Hematopoietic multipotent progenitor cell treated with erythropoietin and hydrocortisone succinate and interleukin-3 and kit ligand, for 4 days (in vitro differentiated cells): ENCODE measurements at regions not wholly inside any gene's neighbourhood (a gene's known extent, or its start where the extent isn't known, plus 50 kb on each side); places are given as distances from the start of the nearest gene placed in this dataset.
"Not testable (repeated sequence)": the region's sequence is repeated elsewhere in the genome, so short reads cannot be mapped to it uniquely, and the experiment has no call there.

ENCODE experiments used
- DNase-seq: peaks from one replicate; pipeline ENCODE4 v3.0.0-alpha.2; 2015

DNA sequence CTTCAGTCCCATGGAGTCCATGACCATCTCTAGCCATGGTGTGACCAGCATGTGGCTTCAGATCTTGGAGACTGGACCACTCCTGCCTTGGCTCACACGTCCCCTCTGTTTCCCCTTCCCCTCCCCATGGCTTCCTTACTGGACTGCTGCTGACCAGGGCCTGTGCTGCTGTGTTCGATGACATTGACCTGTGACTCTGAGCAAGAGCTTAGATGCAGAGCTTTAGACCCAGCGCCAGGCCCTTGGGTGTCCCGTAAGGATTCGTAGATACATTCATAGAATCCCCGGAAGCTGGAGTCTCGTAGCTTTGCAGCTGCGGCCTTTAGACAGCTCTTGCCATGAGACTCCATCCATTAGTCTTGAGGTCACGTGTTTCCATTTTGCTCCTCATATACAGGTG is 96.3 kb downstream of the NPIPB11 start:
- DNase-seq: not testable (repeated sequence)

GRCh38 chr16:29309601-29310000 is 96.9 kb downstream of the NPIPB11 start:
- DNase-seq: not testable (repeated sequence)

- DNase-seq: no peak
These were observed 97.6 kb downstream of the NPIPB11 start for GRCh38 chr16:29308644-29309546.

- no peak for DNase-seq
These were observed 98.7 kb downstream of the NPIPB11 start for GRCh38 chr16:29307598-29308507.

DNA sequence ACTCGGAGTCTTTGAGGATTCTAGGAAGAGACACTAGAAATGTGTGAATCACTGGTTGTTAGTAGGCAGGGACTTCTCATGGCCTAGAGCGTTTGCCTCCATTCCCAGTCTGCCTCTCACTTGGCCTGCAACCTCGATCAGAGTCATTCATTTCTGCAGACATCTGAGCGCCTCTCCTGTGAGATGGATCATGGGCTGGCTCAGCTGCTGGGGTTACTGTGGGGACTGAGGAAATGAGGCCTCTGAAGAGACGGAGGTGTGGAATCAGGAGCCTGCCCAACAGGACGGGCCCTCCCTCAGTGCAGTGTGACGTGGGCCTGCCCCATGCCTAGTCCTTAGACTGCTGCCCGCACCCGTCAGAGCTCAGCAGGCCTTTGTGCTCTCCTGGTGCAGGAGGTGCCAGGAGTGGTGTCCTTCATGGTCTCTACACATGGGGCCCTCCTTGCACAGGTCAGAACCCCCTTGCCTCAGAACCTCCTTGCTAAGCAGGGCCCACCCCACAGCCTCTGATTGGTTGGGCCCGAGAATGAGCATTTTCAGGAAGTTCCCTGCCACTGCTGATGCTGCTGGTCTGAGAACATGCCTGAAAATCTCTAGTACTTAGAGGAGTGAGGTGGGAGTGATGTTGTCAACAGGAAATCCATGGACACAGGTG is 99.4 kb downstream of the NPIPB11 start:
- DNase-seq: no peak

DNA sequence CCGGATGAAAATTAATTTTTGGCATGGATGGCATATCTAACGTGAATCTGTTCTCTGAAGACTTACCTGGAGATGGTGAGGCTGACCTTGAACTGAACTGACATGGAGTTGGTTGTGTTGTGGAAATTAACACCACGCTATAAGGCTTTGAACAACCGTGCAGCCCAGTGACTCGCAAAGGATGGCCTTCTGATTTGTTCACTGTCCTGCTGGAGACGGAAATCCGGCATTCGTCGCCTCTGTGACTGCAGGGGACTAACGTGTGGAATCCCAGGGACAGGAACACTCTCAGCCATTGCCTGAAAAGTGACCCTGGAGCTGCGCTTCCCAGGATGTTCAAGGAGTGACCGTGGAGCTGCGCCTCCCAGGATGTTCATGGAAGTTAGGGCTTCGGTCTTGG is 100.3 kb downstream of the NPIPB11 start:
- DNase-seq: no peak

DNA sequence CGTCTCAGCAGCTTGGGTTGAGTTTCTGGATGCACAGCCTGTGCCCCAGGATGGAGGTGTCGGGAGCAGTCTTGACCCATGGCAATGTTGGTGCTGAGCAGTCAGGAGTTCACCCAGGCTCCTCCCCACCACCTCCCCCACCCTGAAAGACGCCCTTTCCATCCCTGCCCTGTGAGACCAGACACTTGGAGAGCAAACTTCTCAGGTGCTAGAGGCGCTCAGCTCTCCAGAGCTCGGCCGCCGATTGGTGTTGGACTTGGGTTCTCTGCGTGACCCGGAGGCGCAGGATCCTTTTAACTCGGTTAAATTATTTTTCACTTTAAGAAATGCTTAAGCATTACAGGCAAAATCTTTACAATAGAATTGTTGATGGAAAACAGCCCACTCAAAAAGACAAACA is 101.5 kb downstream of the NPIPB11 start:
- DNase-seq: not testable (repeated sequence)

DNA sequence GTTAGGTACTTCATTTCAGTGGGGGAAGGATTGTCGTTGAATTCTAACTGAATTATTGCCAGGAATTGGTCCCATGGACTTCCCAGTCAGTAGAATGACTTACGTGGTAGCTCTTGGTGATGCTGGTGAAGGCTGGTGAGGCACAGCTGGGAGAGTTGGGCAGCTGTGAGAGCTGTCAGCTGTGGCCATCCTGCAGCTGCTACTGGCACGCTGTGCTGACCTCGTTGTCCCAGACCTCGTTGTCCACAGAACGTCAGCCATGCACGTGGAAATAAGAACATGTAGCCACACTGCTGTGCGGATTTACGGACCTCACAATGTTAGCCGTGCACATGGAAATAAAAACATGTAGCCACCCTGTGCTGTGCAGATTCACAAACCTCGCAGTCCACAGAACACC is 102.3 kb downstream of the NPIPB11 start:
- DNase-seq: no peak

DNA sequence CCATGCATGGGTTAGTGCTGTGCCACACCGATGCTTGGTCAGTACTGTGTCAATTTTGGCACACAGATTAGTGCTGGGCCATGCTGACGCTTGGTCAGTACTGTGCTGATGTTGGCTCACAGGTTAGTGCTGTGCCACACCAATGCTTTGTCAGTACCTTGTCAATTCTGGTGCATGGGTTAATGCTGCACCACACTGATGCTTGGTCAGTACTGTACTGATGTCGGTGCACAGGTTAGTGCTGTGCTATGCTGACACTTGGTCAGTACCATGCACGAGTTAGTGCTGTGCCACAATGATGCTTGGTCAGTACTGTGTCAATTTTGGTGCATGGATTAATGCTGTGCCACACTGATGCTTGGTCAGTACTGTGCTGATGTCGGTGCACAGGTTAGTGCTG is 103.0 kb downstream of the NPIPB11 start:
- no peak for DNase-seq

DNA sequence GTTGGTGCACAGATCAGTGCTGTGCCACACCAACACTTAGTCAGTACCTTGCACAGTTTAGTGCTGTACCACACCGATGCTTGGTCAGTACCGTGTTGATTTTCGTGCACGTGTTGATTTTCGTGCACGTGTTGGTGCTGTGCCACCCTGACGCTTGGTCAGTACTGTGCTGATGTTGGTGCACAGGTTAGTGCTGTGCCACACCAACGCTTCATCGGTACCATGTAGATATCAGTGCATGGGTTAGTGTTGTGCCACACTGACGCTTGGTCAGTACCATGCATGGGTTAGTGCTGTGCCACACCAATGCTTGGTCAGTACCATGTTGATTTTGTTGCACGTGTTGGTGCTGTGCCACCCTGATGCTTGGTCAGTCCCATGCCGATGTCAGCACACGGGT is 103.5 kb downstream of the NPIPB11 start:
- no peak for DNase-seq

GRCh38 chr16:29302433-29302832 is 104.1 kb downstream of the NPIPB11 start:
- DNase-seq: not testable (repeated sequence)

- DNase-seq: not testable (repeated sequence)
These were observed 104.7 kb downstream of the NPIPB11 start for GRCh38 chr16:29301662-29302285.

DNA sequence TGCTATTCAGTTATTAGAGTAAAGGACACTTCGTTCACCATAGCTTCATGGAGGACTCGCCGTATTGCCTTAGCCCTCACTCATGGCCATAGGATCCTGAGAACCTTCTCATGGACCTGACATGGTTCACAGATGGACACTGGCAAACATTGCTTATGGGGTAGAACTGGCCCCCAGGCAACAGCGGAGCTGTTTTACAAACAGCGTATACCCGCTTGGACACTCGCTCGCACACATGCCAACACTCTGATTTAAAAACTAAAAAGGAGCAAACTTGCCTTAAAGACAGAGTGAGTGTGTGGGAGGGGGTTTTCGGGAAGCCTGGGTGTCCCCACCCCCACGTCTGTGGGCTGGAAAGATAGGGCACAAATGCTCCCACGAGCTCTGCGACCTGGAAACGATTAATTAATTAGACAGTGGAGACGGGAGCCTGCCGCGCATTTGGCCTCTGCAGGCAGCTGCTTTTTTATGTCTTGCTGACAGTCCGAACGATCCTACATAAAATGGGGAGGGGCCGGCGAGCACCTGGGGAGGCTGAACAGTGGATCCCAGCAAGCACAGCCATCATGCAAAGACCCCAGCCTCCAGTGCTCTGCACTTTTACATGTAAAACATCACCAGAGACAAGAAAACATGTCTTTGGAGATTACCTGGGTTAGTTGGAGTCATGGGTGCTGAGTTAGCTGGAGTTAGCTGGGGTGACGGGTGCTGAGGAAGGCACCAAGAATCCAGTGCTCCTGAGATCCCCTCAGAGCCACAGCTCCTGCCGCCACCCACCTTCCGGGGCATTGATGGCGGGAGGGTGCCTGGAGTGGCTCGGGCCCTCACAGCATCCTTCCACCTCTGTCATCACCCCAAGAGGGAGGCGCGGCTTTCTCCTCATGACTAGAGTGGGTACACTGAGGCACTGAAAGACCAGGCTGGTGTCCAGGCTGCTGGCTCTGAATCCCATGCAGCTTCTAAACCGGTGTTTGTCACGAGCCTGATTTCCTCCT is 105.7 kb downstream of the NPIPB11 start:
- DNase-seq: not testable (repeated sequence)

DNA sequence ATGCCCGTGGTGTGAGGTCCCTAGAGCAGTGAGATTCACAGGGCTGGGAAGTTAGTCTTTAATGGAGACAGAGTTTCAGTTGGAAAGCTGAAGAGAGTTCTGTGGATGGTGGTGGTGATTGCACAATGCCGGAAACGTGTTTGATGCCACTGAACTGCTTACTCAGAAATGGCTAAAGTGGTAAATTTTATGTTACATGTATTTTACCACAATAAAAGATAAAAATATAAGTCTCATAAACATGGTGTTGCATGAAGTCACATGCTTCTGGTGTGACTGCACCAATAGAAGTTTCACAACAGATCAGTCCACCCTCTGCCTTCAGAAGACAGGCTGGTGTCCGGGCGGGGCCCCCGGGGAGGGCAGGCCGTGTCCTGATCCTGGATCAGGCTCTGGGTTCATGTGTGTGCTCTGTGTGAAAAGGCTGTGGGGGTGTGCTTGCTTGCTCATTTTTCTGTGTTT is 106.5 kb downstream of the NPIPB11 start:
- peak; percentile 88 for DNase-seq

- not testable (repeated sequence) for DNase-seq
These were observed 107.5 kb downstream of the NPIPB11 start for GRCh38 chr16:29298997-29299396.

GRCh38 chr16:29298307-29298706 is 108.2 kb downstream of the NPIPB11 start:
- DNase-seq: not testable (repeated sequence)

GRCh38 chr16:29297809-29298177 is 108.7 kb downstream of the NPIPB11 start:
- DNase-seq: not testable (repeated sequence)

DNA sequence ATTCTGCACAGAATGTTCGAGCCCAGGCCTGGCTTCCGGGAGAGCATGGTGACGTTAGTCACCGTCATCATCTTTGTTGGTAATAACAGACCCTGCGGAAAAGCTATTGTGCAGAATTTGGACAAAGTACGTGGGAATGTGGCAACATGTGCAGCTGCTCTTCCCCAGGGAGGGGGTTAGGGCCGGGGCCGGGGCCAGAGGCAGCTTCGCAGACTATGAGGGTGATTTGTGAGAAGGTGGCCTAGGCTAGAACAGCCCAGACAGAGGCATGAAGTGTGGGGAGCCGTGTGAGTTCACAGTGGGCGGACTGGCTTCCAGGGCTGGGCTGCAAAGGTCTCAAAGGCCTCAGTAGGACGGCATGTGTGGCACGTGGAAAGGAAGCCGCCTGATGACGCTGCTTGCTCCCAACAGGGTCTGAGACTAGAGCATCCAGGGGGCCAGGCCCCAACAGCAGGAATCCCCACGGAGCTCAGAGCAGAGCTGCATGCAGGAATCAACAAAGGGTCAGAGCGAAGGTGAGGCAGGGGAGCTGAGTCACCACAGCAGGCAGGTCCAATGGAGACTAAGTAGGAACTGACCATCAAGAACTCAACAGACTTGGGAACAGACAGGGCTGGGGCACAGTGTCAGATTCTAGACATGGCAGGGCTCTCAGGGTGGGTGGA is 109.2 kb downstream of the NPIPB11 start:
- DNase-seq: not testable (repeated sequence)

DNA sequence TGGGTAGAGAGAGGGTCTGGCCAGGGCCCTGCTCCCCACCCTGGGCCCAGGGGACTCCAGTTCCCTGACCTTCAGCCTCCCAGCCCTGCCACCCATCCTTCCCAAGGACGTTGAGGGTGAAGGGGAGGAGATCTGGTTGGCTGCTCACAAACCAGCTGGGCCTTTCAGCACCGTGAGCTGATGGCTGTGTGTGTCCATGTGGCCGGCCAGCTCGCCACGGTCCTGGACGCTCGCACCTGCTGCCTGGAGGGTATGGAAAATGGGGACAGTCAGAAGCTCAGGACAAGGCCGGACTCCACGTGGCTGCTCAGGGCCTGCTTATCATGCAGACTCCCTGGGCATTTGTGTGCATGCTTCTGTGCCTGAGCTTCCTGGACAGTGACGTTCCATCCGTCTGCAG is 110.3 kb downstream of the NPIPB11 start:
- DNase-seq: not testable (repeated sequence)

DNA sequence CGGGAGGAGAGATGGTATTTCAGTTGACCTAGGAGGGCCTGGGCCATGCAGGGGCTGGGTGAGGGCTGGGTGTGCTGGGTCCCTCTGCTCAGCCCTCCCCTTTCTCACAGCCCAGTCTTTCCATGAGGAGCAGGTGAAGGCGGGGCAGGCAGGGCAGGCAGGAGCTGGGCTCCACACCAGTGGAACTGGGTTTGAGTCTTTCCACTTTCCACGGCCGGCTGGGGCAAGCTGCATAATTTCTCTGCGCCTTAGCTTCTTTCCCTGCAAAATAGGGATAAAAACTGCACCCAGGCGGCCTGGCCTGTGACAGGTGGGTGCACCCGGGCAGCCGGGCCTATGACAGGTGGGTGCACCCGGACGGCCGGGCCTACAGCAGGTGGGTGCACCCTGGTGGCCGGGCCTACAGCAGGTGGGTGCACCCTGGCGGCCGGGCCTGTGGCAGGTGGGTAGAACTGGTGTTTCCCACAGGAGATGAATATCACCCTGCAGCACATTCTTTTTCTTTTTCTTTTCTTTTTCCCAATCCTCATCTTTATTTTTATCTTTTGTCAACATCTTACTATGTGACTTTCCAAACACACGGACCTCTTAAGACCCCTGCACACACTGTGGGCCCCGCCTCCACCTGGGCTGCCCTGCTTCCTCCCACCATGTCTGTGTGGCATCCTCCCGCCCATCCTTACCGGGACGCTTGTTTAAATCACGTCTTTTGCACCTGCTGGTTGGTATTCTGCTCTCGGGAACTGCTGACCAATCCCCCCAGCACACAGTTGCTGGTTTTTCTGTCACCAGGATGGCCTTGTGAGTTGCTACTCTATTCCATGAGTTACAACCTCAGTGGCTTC is 111.3 kb downstream of the NPIPB11 start:
- not testable (repeated sequence) for DNase-seq
